Natural killer cell (primary cell): ENCODE measurements at regions not wholly inside any gene's neighbourhood (a gene's known extent, or its start where the extent isn't known, plus 50 kb on each side); places are given as distances from the start of the nearest gene placed in this dataset.

ENCODE experiments used
- ATAC-seq, 3 donors: fragments of 150-1000 bp in 2 of 3; fragments of 200-7000 bp in 1 of 3; cut with Tn5 transposase; 1 replicate in 1 of 3; 2 replicates in 2 of 3; pipeline ENCODE4 v1.10.0; 2021; ENCODE audit warnings: mild to moderate bottlenecking in 2 of 3, moderate library complexity in 2 of 3
- DNase-seq, 2 donors: peaks; one replicate each; pipeline versions ENCODE4 v3.0.0 to v3.0.0-alpha.2; 2013 to 2021; ENCODE audit warnings: mixed read lengths in 1 of 2
- H3K27ac ChIP-seq: one replicate; pipeline ENCODE4 v1.5.1; 2013; ENCODE audit warnings: mild to moderate bottlenecking, low read length
- H3K27me3 ChIP-seq: one replicate; pipeline ENCODE4 v1.6.1; 2013; ENCODE audit warnings: low read length; ENCODE audit not compliant: control insufficient read depth, insufficient read depth
- H3K36me3 ChIP-seq: one replicate; pipeline ENCODE4 v1.6.1; 2013; ENCODE audit warnings: low read length; ENCODE audit not compliant: control insufficient read depth, insufficient read depth
- H3K4me1 ChIP-seq: one replicate; pipeline ENCODE4 v1.6.1; 2013; ENCODE audit warnings: low read length; ENCODE audit not compliant: control insufficient read depth, insufficient read depth
- H3K4me3 ChIP-seq: one replicate; pipeline ENCODE4 v1.5.1; 2013; ENCODE audit warnings: low read length
- H3K9me3 ChIP-seq: one replicate; pipeline ENCODE4 v1.6.1; 2013; ENCODE audit warnings: low read length; ENCODE audit not compliant: control insufficient read depth, insufficient read depth
- H3K27ac Mint-ChIP-seq, 2 donors: one replicate each; pipeline ENCODE4 v1.8.0; 2022; ENCODE audit warnings: mild to moderate bottlenecking in 2 of 2, mixed read lengths in 2 of 2, moderate library complexity in 1 of 2
- H3K27me3 Mint-ChIP-seq, 2 donors: one replicate each; pipeline ENCODE4 v1.8.0; 2022; ENCODE audit warnings: low read depth in 2 of 2, mixed read lengths in 2 of 2
- H3K36me3 Mint-ChIP-seq: one replicate; pipeline ENCODE4 v1.8.0; 2022; ENCODE audit warnings: mixed read lengths
- H3K4me1 Mint-ChIP-seq, 2 donors: one replicate each; pipeline ENCODE4 v1.8.0; 2022; ENCODE audit warnings: mixed read lengths in 2 of 2
- H3K4me3 Mint-ChIP-seq: one replicate; pipeline ENCODE4 v1.8.0; 2022; ENCODE audit warnings: mild to moderate bottlenecking, moderate library complexity, mixed read lengths
- H3K9me3 Mint-ChIP-seq, 2 donors: one replicate each; pipeline ENCODE4 v1.8.0; 2022; ENCODE audit warnings: mixed read lengths in 2 of 2
- WGBS: methylation state at CpG from one replicate; pipeline ENCODE4 v1.1.7; 2013; ENCODE audit warnings: missing lambda C conversion rate; ENCODE audit not compliant: insufficient coverage; 5-methylcytosine and 5-hydroxymethylcytosine counted together
- intact Hi-C: fragments of 100-400 bp; cut with micrococcal nuclease; formaldehyde crosslinking; loops from one replicate; pipeline ENCODE4 v1.14.2; 2022
- TF ChIP-seq, protein P1 (sequence below): fragments of 200-600 bp; IDR thresholded peaks from one replicate; pipeline ENCODE4 v1.8.0; 2022; ENCODE audit warnings: antibody characterized with exemption

DNA sequence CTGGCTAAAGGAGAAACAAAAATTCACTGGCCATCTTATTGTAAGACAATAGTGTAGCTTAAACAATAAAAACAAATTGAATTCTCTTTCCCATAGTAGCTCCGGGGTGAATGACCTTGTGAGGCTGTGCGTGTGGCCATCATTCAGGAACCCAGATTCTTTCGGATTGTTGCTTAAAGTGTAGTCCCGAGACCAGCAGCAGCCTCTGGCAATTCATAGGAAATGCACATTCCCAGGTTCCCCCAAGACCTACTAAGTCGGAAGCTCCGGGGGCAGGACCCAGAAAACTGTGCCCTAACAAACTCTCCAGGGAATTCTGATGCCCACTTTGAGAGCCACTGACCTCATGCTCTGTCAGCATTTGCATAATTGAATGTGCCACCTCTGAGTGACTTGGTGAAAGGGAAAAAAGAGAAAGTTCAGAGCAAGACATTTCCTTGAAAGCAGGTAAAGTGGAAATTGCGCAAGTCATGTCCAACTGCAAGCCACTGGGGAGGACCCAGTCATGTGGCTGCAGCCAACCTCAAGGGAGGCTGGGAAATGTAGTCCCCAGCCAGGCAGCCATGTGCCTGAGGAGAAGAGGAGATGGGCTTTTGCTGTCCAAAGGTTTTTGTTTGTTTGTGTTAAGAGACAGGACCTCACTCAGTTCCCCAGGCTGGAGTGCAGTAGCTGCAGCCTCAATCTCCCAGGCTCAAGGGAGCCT is 50.7 kb upstream of the PNMA8B start:
- Mint-ChIP-seq H3K27me3 (peaks cover 6 to 12% of the 10 kb centered on the region in 2 donors), H3K4me1 (peaks cover 0 to 9% of the 10 kb centered on the region in 2 donors), H3K4me3 (peak overlapping the region; percentile 65), H3K9me3 (peaks cover 0 to 3% of the 10 kb centered on the region in 2 donors), H3K36me3 (no peaks in the 10 kb centered on the region), H3K27ac (no peak overlapping the region)
- Histone ChIP-seq H3K27ac (no peak overlapping the region), H3K9me3 (peaks cover 6% of the 10 kb centered on the region), H3K36me3 (no peaks in the 10 kb centered on the region), H3K4me1 (no peaks in the 10 kb centered on the region), H3K4me3 (no peak overlapping the region), H3K27me3 (no peaks in the 10 kb centered on the region)
- 68% methylated on average over 7 of the region's 7 CpGs for WGBS
- DNase-seq (no peak), ATAC-seq (peak in 1 of 3 donors; percentile 77)
- intact Hi-C loops, result no loop called here
- TF ChIP-seq, protein P1, sequence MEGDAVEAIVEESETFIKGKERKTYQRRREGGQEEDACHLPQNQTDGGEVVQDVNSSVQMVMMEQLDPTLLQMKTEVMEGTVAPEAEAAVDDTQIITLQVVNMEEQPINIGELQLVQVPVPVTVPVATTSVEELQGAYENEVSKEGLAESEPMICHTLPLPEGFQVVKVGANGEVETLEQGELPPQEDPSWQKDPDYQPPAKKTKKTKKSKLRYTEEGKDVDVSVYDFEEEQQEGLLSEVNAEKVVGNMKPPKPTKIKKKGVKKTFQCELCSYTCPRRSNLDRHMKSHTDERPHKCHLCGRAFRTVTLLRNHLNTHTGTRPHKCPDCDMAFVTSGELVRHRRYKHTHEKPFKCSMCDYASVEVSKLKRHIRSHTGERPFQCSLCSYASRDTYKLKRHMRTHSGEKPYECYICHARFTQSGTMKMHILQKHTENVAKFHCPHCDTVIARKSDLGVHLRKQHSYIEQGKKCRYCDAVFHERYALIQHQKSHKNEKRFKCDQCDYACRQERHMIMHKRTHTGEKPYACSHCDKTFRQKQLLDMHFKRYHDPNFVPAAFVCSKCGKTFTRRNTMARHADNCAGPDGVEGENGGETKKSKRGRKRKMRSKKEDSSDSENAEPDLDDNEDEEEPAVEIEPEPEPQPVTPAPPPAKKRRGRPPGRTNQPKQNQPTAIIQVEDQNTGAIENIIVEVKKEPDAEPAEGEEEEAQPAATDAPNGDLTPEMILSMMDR, result no peak

DNA sequence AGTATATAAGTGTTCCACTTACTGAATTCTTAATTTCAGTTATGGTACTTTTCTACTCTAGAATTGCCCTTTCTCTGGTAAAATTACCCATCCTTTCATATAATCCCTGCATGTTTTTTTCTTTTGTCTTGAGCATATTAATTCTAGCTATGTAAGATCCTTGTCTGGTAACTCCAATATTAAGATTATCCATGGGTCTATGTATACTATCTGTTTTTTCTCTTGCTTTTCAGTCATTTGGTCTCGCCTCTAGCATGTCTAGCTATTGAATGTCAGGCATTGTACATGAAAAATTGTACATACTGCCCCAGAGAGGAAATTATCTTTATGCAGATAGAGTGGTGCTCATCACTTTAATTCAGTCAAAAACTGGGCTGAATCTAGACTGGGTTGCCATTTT is 50.4 kb upstream of the CALM3 start:
- DNase-seq (no peak), ATAC-seq (no peak)
- Mint-ChIP-seq H3K4me1 (peaks cover 0 to 5% of the 10 kb centered on the region in 2 donors), H3K9me3 (peaks cover 0 to 4% of the 10 kb centered on the region in 2 donors), H3K27ac (no peak overlapping the region), H3K27me3 (peaks cover 9 to 45% of the 10 kb centered on the region in 2 donors), H3K36me3 (no peaks in the 10 kb centered on the region), H3K4me3 (no peak overlapping the region)
- Histone ChIP-seq H3K4me3 (no peak overlapping the region), H3K36me3 (no peaks in the 10 kb centered on the region), H3K27me3 (peaks cover 5% of the 10 kb centered on the region), H3K4me1 (no peaks in the 10 kb centered on the region), H3K9me3 (peaks cover 6% of the 10 kb centered on the region), H3K27ac (no peak overlapping the region)
- intact Hi-C loops, result no loop called here
- 83% methylated on average over 1 of the region's 1 CpG for WGBS
- TF ChIP-seq, protein P1, result no peak

DNA sequence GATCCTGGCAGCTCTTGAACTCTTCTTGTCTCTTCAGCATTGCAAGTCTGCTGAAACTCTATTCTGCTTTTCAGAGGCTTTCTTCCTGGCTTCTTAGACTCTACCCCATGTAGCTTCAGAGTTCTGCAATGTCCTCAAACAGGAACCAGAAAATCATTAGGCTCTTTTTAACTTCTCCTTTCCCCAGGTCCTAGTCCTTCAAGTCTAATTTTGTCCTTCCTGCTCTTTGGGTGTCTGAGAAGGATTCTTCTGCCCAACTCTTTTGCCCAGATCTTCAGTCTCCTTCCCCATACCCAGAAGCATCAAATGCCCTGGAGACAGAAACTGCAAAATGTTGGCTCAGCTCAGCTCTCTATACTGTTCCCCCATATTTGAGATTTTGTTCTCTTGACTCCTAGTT is 50.0 kb upstream of the CALM3 start:
- peaks cover 0 to 4% of the 10 kb centered on the region in 2 donors for H3K9me3 Mint-ChIP-seq
- peaks cover 0 to 4% of the 10 kb centered on the region in 2 donors for H3K4me1 Mint-ChIP-seq
- no peak overlapping the region for H3K27ac Mint-ChIP-seq
- Histone ChIP-seq H3K4me1 (no peaks in the 10 kb centered on the region), H3K27ac (no peak overlapping the region), H3K27me3 (peaks cover 5% of the 10 kb centered on the region), H3K36me3 (no peaks in the 10 kb centered on the region), H3K4me3 (no peak overlapping the region), H3K9me3 (peaks cover 6% of the 10 kb centered on the region)
- TF ChIP-seq, protein P1, result no peak
- H3K4me3 Mint-ChIP-seq, result no peak overlapping the region
- no peak for DNase-seq
- intact Hi-C loops, result no loop called here
- H3K36me3 Mint-ChIP-seq, result no peaks in the 10 kb centered on the region
- peaks cover 9 to 49% of the 10 kb centered on the region in 2 donors for H3K27me3 Mint-ChIP-seq
- ATAC-seq, result no peak
